ENCODE measurements at regions not wholly inside any gene's neighbourhood (a gene's known extent, or its start where the extent isn't known, plus 50 kb on each side); places are given as distances from the start of the nearest gene placed in this dataset.

- TF ChIP-seq CTCF (IDR thresholded peaks at IDR 0.05; ENCODE audit: low read depth, low read length) (no peak), EZH2phosphoT487 (IDR thresholded peaks at IDR 0.05; ENCODE audit: low read depth) (no peak)
These were observed 415.7 kb downstream of the PPP1R2C start for GRCh38 chrX:42362219-42362618.

Measured in OCI-LY3 (cell line).